HK-2 (cell line): ENCODE measurements at regions not wholly inside any gene's neighbourhood (a gene's known extent, or its start where the extent isn't known, plus 50 kb on each side); places are given as distances from the start of the nearest gene placed in this dataset.

Experiments
- DNase-seq: peaks from one replicate; pipeline ENCODE4 v3.0.0-alpha.2; 2018; ENCODE audit not compliant: unreplicated experiment

DNA sequence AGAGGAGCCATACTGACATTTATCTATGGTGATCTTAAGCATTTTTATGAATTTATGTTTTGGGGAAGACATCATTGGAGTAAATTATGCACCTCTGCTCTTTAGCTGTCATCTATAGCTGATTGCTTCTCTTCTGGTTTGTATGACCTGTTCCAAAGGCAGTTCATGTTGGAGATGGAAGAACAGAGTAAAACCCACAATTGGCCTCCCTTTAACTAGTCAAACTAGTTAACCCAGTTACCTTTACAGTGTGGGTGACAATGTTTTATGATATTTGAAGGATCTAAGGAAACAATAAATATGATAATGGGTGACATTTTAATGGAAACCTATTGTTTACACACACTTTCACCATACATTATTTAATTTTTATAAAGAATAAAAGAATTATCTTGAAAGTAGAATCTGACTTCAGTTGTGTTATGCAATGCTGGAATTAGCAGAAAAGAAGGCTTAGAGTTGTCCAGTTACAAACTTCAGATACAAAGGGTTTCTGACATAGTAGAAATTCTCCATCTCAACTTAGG lies 263.5 kb downstream of the NFKBIZ start:
- no peak for DNase-seq

- DNase-seq = peak; percentile 93
These were observed 264.2 kb downstream of the NFKBIZ start for GRCh38 chr3:102113421-102114041.

GRCh38 chr3:102114264-102114979 lies 265.1 kb downstream of the NFKBIZ start:
- no peak for DNase-seq

- no peak for DNase-seq
These were observed 273.2 kb downstream of the NFKBIZ start for GRCh38 chr3:102122527-102122926.

DNA sequence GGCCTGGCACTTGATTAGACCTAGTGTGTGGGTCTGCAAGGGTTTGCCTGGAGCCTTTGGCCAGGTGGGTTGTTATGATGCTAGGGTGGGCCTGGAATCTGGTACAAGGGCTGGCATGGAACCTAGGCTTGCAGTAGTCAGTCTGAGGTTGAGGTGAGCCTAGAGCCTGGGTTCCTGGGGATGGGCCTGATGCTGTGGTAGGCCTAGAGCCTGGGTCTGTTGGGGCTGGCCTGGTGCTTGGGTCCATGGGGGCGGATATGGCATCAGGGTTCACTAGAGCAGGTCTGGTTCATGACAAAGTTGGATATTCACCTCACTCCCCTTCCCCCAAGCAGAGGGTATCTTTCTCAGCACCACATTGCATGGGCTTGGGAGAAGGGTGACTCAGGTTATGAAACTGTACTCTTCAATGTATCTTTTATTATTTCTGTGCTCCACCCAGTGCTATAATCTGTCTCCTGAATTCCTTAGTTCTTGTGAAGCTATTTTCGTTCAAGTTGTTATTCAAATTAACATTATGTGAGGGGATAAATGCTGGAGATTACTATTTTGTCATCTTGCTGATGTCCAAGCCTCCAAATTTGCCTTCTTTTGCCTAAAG lies 274.4 kb downstream of the NFKBIZ start:
- no peak for DNase-seq

DNA sequence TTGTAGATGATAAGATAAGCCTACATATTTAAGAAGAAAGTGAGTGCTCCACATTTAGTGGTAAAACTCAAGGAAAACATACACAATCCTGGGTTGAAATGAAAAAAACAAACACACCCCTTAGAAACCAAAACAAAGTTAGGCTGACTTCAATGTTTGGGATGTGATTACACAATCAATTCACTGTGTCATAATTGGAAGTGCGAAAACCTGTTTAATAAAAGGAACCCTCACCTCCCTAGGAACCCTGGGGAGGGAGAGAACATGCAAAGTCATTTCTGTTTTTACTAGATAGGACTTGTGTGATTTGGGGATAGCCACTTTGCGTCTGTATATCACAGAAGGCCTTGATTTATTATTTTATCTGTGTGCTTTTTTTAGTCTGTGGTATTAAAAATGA lies 275.0 kb downstream of the NFKBIZ start:
- DNase-seq = no peak

- no peak for DNase-seq
These were observed 275.4 kb downstream of the NFKBIZ start for GRCh38 chr3:102124704-102125103.

- DNase-seq = no peak
These were observed 276.1 kb downstream of the NFKBIZ start for GRCh38 chr3:102125197-102125993.

- DNase-seq = no peak
These were observed 276.7 kb downstream of the NFKBIZ start for GRCh38 chr3:102125994-102126368.

DNA sequence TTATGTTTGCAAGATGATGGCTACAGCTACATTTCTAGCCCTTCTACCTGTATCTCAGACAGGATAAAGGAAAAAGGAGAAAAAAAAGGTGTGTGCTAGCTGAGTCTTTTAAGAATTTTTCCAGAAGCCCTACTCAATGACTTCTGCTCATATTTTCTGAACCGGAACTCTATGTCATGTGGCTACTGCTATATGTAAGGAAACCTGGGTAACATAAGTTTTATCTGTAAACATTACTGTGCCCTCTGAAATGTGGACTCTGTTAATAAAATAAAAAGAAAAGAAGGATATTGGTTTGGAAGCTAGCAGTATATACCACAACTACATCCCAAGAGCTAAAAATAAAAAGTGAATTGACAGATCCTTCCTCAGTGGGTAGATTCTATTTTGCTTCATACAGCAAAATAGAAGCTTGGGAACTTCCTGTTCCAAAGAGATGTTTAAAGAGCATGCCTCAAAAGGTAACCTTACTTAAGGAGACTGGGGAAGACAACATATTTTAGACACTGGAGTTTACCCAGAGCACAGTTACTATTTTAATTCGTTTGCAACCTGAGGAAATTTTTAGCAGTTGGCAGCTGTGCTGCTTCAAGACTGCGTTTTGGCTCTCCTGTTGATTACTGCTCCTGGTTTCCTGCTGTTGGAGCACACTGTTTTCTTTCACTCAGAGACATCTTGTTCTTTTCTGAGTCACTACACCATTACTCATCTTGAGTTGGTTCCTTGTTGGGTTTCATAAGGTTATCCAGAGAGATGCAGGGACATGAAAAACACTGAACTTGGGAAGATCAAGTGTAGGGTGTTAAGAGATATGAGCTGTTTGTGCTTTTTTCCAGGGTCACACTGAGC lies 280.7 kb downstream of the NFKBIZ start:
- DNase-seq = no peak

DNA sequence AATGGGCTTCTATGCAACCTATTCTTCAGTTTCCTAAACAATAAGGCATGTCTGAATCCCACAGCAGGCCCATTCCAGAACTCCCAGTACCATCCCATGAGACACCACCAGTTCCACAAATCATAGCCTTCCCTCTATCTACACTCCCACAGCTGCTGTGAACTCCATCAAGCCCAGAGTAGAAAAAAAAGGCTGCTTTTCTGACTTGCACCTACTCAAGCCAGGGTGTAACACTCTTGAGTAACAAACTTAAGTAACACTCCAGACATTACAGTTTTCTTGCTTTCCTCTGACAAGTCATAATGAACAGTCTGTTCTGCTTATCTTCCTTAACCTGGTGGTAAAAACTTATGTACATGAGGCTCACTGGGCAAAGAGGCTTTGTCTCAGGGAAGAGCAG lies 283.1 kb downstream of the NFKBIZ start:
- no peak for DNase-seq

- no peak for DNase-seq
These were observed 284.1 kb downstream of the NFKBIZ start for GRCh38 chr3:102133376-102133775.

- no peak for DNase-seq
These were observed 286.0 kb downstream of the NFKBIZ start for GRCh38 chr3:102135316-102135715.

DNA sequence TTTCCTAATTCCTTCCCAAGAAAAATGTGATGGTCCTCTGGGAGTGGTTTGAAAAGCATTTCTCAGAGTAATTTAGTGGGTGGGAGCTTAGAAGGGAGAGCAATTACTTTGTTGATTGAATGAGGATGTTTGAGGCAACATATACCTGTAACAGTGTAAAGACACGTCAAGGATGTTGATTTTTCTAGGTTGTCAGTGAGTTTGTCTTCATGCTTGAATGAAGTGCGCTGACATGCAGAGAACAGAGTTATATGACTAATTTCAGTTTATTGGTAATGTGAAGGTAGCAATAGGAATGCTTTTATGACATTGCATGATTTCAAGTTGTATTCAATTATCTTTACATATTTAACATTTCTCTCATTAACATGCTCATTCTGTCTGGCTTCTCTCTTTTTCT lies 286.9 kb downstream of the NFKBIZ start:
- DNase-seq = no peak

DNA sequence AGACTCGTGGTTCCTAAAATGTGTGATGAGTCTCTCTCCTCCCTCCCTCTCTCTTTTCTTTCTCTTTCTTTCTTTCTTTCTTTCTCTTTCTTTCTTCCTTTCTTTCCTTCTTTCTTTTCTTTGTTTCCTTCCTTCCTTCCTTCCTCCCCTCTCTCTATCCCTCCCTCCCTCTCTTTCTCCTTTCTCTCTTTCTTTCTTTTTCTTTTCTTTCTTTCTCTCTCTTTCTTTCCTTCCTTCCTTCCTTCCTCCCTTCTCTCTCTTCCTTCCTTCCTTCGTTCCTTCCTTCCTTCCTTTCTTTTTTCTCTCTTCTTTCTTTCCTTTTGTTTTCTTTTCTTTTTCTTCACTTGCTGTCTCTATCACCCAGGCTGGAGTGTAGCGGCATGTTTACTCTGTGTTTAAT lies 290.8 kb downstream of the NFKBIZ start:
- DNase-seq = no peak

GRCh38 chr3:102141096-102141927 lies 292.0 kb downstream of the NFKBIZ start:
- no peak for DNase-seq

DNA sequence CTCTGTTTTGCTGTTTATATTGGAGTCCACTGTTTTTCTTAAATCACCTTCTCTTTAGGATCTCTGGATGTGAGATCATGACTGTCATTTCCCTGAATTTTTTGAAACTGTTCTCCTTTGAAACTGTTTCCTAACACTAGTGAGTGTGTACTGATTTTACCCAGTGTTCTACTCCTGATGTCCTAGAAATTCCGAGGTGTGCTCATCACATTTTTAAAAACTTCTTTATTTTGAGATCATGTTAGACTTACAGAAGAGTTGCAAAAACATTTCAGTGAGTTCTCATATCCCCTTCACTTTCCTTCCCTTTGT lies 292.6 kb downstream of the NFKBIZ start:
- no peak for DNase-seq

DNA sequence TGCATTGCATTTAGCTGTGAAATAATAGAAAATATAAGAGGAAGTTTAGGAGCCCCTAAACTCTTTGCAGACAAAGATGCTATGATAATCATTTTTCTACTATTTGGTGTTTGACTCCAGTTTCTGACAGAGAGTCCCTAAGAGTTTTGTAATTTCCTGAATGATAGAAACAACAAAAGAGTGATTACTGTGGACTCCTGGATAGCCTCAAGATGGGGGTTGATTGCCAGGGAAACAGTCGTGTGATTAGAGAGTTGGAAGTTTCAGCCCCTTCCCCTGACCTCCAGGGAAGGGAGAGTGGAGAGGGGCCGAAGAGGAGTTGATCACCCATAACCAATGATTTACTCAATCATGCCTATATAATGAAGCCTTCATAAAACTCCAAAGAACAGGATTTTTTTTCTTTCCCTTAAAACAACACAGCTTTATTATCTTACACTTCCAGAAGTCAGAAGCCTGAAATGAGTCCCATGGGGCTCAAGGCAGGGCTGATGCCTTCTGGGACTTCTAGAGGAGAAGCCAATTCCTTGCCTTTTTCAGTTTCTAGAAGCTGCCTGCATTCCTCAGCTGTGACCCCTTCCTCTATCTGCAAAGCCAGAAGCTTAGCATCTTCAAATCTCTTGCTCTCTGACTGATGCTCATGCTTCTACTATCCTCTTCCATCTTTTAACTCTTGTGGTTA lies 292.3 kb upstream of the ZPLD1 start:
- DNase-seq = no peak

- DNase-seq = no peak
These were observed 291.3 kb upstream of the ZPLD1 start for GRCh38 chr3:102143536-102143935.

- no peak for DNase-seq
These were observed 290.8 kb upstream of the ZPLD1 start for GRCh38 chr3:102144063-102144462.
